ENCODE measurements at regions not wholly inside any gene's neighbourhood (a gene's known extent, or its start where the extent isn't known, plus 50 kb on each side); places are given as distances from the start of the nearest gene placed in this dataset.

GRCh38 chr2:11009891-11010290 lies 98.2 kb downstream of the KCNF1 start:
- H3K27ac Mint-ChIP-seq: no peak overlapping the region
- no peaks in the 10 kb centered on the region for H3K4me1 Mint-ChIP-seq (ENCODE audit: low read depth)
- H3K9me3 ChIP-seq (ENCODE audit: control insufficient read depth in 1 of 2, insufficient read depth in 1 of 2, low read length in 2 of 2): peaks cover 14 to 32% of the 10 kb centered on the region in 2 experiments
- H3K27me3 ChIP-seq (ENCODE audit: control insufficient read depth in 1 of 2, insufficient read depth in 2 of 2, low read length in 2 of 2): peaks cover 0 to 4% of the 10 kb centered on the region in 2 experiments
- TF ChIP-seq CTCF (IDR thresholded peaks at IDR 0.05): no peak
- no peaks in the 10 kb centered on the region for H3K36me3 Mint-ChIP-seq (ENCODE audit: low read depth)
- intact Hi-C loops (cut with DNase I, micrococcal nuclease): no loop called here
- POLR2A ChIA-PET: no interaction called here
- H3K36me3 ChIP-seq (ENCODE audit: insufficient read depth, low read length): no peaks in the 10 kb centered on the region
- no peak for DNase-seq
- H3K4me3 ChIP-seq (ENCODE audit: low read length): no peak overlapping the region
- H3K4me3 Mint-ChIP-seq: no peak overlapping the region
- peaks cover 4% of the 10 kb centered on the region for H3K27me3 Mint-ChIP-seq
- H3K9me3 Mint-ChIP-seq: no peaks in the 10 kb centered on the region
- CTCF ChIA-PET: no interaction called here
- ATAC-seq (ENCODE audit: poor library complexity): no peak
- no peak overlapping the region for H3K27ac ChIP-seq (ENCODE audit: low read depth in 1 of 2, low read length in 2 of 2)
- H3K4me1 ChIP-seq (ENCODE audit: insufficient read depth, low read length): no peaks in the 10 kb centered on the region

DNA sequence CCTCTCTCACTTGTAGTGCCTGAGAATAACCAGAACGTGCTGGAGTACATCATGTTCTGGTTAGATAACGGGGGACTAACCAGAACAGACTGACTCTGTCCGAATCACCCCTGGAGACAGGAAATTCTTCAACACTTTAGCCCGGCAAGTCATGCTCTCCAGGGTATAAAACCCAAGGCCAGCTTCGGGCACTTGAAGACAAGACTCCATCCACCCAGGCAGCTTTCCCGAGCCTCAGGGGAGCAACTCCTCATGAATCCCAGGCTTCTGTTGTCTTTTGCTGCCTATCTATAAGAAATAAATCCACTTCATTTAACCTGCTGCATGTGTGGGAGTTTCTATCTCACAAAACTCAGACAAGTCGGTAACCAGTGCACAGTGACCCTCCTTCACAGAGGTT lies 99.6 kb downstream of the KCNF1 start:
- Histone ChIP-seq H3K36me3 (ENCODE audit: insufficient read depth, low read length) (no peaks in the 10 kb centered on the region), H3K27ac (ENCODE audit: low read depth in 1 of 2, low read length in 2 of 2) (no peak overlapping the region), H3K4me3 (ENCODE audit: low read length) (no peak overlapping the region), H3K27me3 (ENCODE audit: control insufficient read depth in 1 of 2, insufficient read depth in 2 of 2, low read length in 2 of 2) (peaks cover 0 to 4% of the 10 kb centered on the region in 2 experiments), H3K4me1 (ENCODE audit: insufficient read depth, low read length) (no peaks in the 10 kb centered on the region), H3K9me3 (ENCODE audit: control insufficient read depth in 1 of 2, insufficient read depth in 1 of 2, low read length in 2 of 2) (peaks cover 14 to 32% of the 10 kb centered on the region in 2 experiments)
- Mint-ChIP-seq H3K27ac (no peak overlapping the region), H3K27me3 (peaks cover 11% of the 10 kb centered on the region), H3K9me3 (no peaks in the 10 kb centered on the region), H3K4me1 (ENCODE audit: low read depth) (no peaks in the 10 kb centered on the region), H3K36me3 (ENCODE audit: low read depth) (no peaks in the 10 kb centered on the region), H3K4me3 (no peak overlapping the region)
- ChIA-PET CTCF (no interaction called here), POLR2A (no interaction called here)
- no peak for TF ChIP-seq CTCF (IDR thresholded peaks at IDR 0.05)
- DNase-seq (no peak), ATAC-seq (ENCODE audit: poor library complexity) (no peak)
- intact Hi-C loops (cut with DNase I, micrococcal nuclease): no loop called here

GRCh38 chr2:11012131-11012693 lies 100.5 kb downstream of the KCNF1 start:
- Mint-ChIP-seq H3K36me3 (ENCODE audit: low read depth) (no peaks in the 10 kb centered on the region), H3K27me3 (peaks cover 11% of the 10 kb centered on the region), H3K4me1 (ENCODE audit: low read depth) (no peaks in the 10 kb centered on the region), H3K4me3 (no peak overlapping the region), H3K9me3 (no peaks in the 10 kb centered on the region), H3K27ac (no peak overlapping the region)
- no peak overlapping the region for H3K4me3 ChIP-seq (ENCODE audit: low read length)
- ChIA-PET CTCF (no interaction called here), POLR2A (no interaction called here)
- DNase-seq (no peak), ATAC-seq (ENCODE audit: poor library complexity) (no peak)
- TF ChIP-seq CTCF (IDR thresholded peaks at IDR 0.05): no peak
- no peak overlapping the region for H3K27ac ChIP-seq (ENCODE audit: low read depth in 1 of 2, low read length in 2 of 2)
- peaks cover 0 to 4% of the 10 kb centered on the region in 2 experiments for H3K27me3 ChIP-seq (ENCODE audit: control insufficient read depth in 1 of 2, insufficient read depth in 2 of 2, low read length in 2 of 2)
- no peaks in the 10 kb centered on the region for H3K4me1 ChIP-seq (ENCODE audit: insufficient read depth, low read length)
- H3K36me3 ChIP-seq (ENCODE audit: insufficient read depth, low read length): no peaks in the 10 kb centered on the region
- intact Hi-C loops (cut with DNase I, micrococcal nuclease): no loop called here
- peaks cover 14 to 32% of the 10 kb centered on the region in 2 experiments for H3K9me3 ChIP-seq (ENCODE audit: control insufficient read depth in 1 of 2, insufficient read depth in 1 of 2, low read length in 2 of 2)
